GM12875 (cell line): ENCODE measurements at regions not wholly inside any gene's neighbourhood (a gene's known extent, or its start where the extent isn't known, plus 50 kb on each side); places are given as distances from the start of the nearest gene placed in this dataset.

Experiments
- H3K4me3 ChIP-seq: one replicate; pipeline ENCODE4 v1.5.1; 2011; ENCODE audit warnings: low read depth, low read length, control low read depth
- CTCF ChIP-seq: IDR thresholded peaks from 2 replicates; pipeline ENCODE4 v1.5.1; 2011; ENCODE audit warnings: low read depth, mild to moderate bottlenecking, control low read depth, inconsistent platforms, low read length, moderate library complexity, borderline replicate concordance; ENCODE audit not compliant: insufficient read depth

- TF ChIP-seq CTCF: no peak
- no peak overlapping the region for H3K4me3 ChIP-seq
Observed at GRCh38 chr20:57874141-57874540, 164.3 kb upstream of the PMEPA1 start.

- TF ChIP-seq CTCF: no peak
- H3K4me3 ChIP-seq: no peak overlapping the region
Observed at GRCh38 chr20:57872816-57873409, 163.1 kb upstream of the PMEPA1 start.

GRCh38 chr20:57871237-57871632 lies 161.4 kb upstream of the PMEPA1 start:
- no peak overlapping the region for H3K4me3 ChIP-seq
- TF ChIP-seq CTCF: no peak

GRCh38 chr20:57870597-57871236 lies 160.9 kb upstream of the PMEPA1 start:
- TF ChIP-seq CTCF: no peak
- no peak overlapping the region for H3K4me3 ChIP-seq

- no peak overlapping the region for H3K4me3 ChIP-seq
- no peak for TF ChIP-seq CTCF
Observed at GRCh38 chr20:57869951-57870315, 160.1 kb upstream of the PMEPA1 start.

GRCh38 chr20:57869291-57869950 lies 159.6 kb upstream of the PMEPA1 start:
- no peak for TF ChIP-seq CTCF
- no peak overlapping the region for H3K4me3 ChIP-seq

GRCh38 chr20:57868310-57868709 lies 158.5 kb upstream of the PMEPA1 start:
- TF ChIP-seq CTCF: no peak
- no peak overlapping the region for H3K4me3 ChIP-seq
